ENCODE measurements at regions not wholly inside any gene's neighbourhood (a gene's known extent, or its start where the extent isn't known, plus 50 kb on each side); places are given as distances from the start of the nearest gene placed in this dataset.
"Not testable (repeated sequence)": the region's sequence is repeated elsewhere in the genome, so short reads cannot be mapped to it uniquely, and the experiment has no call there.

DNA sequence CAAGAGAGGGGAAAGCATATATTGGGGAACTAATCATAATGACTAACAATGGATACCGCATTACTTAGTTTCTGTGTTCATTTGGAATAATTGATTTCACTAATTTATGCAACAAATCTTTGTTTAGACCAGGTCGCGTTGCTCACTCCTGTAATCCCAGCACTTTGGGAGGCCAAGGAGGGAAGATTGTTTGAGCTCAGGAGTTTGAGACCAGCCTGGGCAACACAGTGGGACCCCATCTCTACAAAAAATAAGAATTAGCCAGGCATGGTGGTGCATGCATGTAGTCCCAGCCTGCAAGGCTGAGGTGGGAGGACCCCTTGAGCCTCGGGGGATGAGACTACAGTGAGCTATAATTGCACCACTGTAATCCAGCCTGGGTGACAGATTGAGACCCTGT, 585.7 kb upstream of the CBLB start:
- DNase-seq (ENCODE audit: low read depth in 2 of 2), result no peak

DNA sequence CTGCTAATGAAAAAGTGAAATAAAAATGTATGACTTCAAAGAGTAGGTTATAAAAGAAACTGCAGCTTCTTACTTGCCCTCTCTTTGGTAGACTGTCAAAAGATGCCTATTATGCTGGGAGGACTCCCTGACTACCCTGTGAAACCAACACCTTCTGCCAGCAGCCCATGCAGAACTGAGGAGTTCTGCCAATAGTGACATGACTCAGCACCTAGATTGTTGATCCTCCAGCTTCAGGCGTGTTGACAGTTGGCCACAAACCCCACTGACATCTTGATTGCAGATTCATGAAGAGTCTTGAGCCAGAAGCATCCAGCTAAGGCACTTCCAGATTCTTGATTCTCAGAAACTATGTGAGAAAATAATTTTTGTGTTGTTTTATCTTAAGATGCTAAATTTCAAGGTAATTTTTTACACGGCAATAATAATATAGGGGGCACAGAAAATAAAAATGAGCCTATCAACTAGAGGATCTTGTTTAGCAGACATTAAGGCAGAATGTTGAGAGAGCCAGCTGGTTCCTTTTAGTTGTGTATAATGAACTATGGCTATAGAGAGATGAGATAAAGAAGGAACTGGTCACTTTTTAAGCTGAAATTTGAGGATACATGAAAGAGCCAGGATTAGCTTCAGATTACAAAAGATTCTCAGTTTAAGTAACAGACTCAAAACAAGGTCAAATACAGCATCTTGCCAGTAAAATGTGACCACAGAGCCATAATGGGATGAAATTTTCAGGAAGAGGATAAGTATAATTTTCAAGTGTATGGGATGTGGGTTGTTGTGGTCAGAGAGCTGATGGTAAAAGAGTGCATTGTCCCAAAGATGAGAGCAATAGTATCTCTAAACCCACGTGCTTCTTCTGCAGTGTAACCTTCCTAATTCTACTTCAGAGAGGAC, 588.7 kb upstream of the CBLB start:
- peak in 1 of 2 donors; percentile 21 for DNase-seq (ENCODE audit: low read depth in 2 of 2)

DNA sequence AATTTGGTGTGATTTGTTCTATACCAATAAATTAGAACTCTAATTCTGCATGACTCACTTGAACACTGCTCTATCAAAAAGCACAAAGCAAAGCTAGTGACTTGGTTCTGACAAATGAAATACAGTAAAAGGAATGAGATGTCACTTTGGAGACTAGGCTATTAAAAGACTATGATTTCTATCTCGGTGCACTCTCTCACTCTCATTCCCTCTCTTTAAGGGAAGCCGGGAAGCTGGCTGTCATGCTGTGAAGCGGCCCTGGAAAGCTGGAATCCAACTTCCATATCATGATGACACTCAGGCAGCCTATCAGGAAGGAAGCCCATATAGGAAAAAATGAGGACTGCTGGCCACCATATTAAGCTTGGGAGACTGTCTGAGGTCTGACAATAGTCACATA, 590.1 kb upstream of the CBLB start:
- no peak for DNase-seq (ENCODE audit: low read depth in 2 of 2)

DNA sequence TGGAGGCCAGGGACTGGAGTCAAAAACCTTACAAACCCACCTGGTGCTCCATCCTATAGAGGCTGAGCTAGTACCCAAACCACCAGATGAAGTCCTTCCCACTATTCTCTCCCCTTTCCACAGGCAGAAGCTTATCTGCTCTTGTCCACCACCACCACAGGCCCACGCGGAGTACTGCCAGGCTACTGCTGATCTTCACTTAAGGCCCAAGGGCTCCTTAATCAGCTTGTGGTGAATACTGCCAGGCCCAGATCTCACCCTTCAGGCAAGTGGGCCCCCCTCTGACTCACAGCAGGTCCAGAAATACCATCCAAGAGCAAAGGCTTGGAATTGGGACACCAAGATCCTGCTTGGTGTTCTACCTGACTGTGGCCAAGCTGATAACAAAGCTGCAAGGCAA, 598.1 kb upstream of the CBLB start:
- DNase-seq (ENCODE audit: low read depth in 2 of 2), result no peak

DNA sequence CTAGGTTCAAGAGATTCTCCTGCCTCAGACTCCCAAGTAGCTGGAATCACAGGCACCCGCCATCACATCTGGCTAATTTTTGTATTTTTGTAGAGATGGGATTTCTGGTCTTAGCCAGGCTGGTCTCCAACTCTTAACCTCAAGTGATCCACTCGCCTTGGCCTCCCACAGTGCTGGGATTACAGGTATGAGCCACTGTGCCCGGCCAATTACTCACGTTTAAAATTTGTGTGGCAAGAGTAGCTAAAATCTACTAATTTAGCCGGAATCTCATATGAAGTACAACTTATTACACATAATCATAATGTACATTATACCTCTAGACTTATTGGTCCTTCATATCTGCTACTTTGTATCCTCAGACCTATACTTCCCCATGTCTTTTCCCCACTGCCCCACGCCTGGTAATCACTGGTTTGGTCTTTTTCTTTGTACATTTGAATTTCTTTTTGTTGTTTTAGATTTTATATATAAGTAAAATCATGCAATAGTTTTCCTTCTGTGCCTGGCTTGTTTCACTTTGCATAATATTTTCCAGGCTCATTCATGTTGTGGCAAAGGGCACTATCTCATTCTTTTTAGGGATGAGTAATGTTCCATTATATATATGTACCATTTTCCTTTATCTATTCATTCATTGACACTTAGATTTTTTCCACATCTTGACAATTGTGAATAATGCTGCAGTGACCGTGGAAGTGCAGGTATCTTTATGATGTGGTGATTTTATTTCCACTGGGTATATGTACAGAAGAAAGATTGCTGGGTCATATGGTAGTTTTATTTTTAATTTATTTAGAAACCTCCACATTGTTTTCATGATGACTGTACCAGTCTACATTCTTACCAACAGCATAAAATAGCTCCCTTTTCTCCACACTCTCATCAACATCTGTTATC, 605.0 kb upstream of the CBLB start:
- peak in 1 of 2 donors; percentile 40 for DNase-seq (ENCODE audit: low read depth in 2 of 2)

DNA sequence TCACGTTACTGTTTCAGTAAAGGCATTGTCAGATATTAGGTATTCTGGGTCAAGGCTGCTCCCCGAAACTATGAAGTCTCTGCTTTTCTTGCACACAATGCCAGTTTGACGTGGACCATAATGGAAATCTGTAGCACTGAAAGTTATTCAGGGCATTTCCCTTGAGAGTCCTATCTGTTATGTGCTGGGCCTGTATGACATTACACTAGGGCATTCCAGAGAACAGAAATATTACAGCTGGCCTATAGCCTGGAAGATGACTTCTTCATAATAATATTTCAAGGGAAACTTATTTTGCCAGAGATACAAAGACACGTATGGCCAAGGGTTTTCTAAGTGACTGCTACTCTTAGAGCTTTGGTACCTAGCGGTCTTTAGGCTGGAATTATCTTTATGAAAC, 613.6 kb upstream of the CBLB start:
- DNase-seq (ENCODE audit: low read depth in 2 of 2), result no peak

DNA sequence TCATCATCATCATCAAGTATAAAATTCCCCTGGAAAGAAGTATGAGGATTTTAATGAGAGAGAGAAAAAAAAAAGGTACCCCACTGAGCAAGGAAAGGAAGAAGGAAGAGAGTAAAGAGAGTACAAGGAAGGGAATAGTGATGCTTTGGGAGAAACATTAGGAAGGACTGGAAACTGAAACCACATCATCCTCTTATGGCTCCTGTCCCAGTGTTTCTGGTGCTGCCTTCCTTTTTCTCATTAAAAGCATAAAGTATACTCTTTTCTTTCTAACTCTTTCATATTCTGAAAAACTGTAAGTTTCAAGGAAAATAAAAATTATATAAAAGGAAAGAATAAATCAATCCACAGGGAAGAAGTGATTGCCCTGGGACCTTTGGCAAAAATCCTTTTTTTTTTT, 616.4 kb upstream of the CBLB start:
- DNase-seq (ENCODE audit: low read depth in 2 of 2), result no peak

DNA sequence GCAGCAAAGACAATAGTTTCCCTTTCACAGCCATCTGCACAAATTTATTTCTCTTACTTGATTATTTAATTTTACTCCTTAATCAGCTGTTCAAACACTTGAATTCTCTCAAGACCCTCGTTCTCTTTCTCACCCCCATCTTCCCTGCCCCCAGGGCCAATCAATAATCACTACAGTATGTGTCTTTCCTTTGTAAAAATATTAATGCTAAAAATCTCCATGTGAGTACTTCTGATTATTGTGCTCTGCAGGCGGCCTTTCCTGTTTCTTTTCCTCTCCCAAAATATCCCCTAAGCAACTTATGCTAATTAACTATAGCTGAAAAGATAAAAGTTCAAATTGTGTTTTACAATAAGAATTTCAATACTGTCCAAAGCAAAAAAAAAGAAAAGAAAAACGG, 617.0 kb upstream of the CBLB start:
- no peak for DNase-seq (ENCODE audit: low read depth in 2 of 2)

DNA sequence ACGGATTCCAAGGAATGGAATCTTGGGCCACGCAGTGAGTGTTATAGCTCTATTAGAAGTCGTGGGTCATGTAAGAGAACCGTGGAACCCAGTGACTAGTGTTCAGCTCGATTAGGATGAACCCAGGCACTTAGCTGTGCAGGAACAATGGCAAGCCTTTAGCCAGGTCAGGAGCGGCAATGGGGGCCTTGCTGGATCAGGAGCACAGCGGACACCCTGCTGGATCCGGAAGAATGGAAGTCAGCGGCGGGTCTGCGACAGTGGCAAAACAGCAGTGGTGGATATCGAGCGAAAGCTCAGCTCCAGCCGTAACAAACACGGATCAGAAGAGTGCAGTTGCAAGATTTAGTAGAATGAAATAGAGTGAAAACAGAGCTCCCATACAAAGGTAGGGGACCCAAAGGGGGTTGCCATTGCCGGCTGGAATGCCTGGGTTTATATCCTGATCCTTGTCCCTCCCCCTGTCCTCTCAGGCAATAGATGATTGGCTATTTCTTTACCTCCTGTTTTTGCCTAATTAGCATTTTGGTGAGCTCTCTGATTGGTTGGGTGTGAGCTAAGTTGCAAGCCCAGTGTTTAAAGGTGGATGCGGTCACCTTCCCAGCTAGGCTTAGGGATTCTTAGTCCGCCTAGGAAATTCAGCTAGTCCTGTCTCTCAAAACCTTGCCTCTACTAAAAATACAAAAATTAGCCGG, 618.3 kb upstream of the CBLB start:
- not testable (repeated sequence) for DNase-seq (ENCODE audit: low read depth in 2 of 2)

DNA sequence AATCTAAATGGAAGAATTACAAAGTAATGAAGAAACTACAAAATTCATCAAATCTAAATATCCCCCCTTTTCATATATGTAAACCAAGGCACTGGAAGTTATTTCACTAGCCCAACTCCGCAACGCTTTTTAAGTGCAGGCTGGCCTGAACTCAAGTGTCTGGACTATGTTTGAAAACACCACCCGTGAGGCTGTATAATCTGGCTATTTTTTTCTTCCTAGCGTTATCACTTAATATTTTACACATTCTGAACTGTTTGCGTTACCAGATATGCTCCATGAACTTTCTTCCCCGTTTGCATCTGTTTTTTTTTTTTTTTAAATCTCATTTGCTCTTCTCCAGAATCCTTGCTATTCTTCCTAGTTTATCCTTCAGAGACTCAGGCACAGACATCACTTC, 619.5 kb upstream of the CBLB start:
- DNase-seq (ENCODE audit: low read depth in 2 of 2), result no peak

DNA sequence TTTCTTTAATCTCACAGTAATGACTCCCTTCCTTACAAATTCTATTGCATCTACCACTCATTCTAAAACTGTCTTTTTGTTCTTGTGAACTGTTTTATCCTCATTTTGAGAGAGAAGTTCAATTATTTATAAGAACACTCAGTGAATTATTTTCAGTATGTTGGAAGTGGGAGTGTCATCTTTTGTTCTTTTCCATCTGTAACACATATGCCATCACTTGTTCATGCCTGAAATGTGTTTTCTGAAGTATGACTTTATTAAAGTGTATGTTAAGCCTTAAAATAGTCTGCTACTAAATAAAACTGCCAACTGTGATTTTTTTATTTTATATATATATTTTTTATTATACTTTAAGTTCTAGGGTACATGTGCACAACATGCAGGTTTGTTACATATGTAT, 623.0 kb upstream of the CBLB start:
- no peak for DNase-seq (ENCODE audit: low read depth in 2 of 2)

DNA sequence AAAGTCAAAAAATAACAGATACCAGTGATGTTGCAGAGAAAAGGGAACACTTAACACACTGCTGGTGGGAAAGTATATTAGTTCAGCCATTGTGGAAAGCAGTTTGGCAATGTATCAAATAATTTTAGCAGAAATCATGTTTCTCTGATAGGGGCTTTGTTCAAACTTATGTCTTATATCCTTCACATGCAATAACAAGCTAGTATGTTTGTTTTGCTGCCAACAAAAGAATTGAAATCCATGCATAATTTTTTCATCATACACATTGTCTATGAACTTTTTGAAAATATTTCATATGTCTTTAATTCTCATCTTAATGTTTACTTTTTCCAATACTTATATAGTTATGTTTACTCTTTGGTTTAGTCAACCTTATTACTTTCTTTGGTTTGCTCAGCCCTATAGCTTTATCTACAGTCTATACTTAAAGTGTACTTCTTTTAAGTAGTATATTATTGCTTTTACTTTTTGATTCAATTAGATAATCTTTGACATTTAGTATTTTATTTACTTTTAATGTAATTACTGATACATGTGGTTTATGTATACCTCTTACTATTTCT, 639.6 kb upstream of the CBLB start:
- DNase-seq (ENCODE audit: low read depth in 2 of 2), result no peak

DNA sequence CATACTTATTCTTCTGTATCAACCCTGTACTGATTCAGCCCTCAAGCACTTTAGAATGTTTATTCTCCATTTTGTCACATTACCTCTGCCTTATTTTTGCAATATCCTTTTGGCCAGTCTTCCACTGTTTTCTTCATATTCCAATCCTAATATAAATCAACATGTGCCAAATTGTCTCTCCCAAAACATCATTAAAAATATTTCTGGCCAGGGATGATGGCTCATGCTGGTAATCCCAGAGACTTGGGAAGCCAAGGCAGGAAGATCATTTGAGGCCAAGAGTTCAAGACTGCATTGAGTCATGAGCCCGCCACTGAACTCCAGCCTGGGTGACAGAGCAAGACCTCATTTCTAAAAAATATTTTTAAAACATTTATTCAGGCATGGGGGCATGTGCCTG, 641.4 kb upstream of the CBLB start:
- no peak for DNase-seq (ENCODE audit: low read depth in 2 of 2)

DNA sequence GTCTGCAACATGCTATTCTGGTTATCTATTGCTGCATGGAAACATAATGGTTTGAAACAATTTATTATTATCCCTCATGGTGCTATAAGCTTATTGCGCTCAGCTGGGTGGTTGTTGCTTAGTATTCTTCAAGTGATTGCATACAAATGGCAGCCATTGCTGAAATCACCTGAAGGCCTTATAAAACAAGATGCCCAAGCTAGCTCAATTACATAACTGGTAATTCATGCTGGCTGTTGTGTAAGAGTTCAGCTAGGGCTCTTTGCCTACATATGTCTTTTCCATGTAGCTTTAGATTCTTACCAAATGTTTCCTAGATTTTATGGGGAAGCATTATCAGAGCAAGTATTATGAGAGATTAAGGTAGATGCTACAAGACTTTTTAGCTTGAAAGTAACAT, 644.0 kb upstream of the CBLB start:
- no peak for DNase-seq (ENCODE audit: low read depth in 2 of 2)

DNA sequence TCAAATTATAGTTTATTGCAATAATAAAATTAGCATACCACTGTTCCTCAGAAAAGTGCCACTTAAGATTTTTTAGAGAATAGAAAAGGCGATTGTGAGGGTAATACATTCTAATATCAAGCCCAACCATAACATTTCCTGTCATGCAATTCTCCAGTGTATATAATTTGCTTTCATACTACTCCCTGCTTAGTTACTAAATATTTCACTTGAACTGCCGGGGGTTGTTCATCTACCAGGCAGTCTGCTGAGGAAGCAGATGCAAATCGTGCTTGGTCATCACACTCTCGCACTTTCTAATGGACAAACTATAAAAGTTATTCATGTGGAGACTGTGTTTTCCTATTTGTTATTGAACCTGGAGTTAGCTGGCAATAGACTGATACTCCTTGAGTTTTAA, 645.6 kb upstream of the CBLB start:
- no peak for DNase-seq (ENCODE audit: low read depth in 2 of 2)

DNA sequence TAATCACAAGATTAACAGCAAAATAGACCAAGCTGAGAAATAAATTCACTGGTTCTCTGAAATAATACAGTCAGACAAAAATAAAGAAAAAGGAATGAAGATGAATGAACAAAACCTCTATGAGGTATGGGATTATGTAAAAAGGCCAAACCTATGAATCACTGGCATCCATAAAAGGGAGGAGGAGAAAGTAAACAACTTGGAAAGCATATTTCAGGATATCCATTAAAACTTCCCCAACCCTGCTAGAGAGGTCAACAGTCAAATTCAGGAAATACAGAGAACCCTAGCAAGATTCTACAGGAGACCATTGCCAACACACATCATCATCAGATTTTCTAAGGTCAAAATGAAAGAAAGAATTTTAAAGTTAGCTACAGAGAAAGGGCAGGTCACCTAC, 649.7 kb upstream of the CBLB start:
- DNase-seq (ENCODE audit: low read depth in 2 of 2), result no peak

DNA sequence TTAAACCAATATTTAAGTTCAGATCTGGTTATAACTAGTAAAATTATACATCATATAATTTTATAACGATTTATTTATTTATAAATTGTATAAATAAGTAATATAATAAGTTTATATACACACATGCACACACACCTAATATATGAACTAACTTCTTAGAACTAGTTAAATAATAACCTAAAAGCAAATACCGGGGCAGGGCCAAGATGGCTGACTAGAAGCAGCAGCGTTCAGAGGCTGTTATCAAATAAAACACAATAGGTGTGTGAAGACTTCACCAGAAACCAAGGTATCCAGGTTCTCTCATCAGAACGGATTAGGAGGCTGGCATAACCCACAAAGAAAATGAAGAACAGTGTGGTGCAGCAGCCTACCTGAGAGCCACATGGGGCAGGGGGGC, 653.6 kb upstream of the CBLB start:
- DNase-seq (ENCODE audit: low read depth in 2 of 2), result no peak

DNA sequence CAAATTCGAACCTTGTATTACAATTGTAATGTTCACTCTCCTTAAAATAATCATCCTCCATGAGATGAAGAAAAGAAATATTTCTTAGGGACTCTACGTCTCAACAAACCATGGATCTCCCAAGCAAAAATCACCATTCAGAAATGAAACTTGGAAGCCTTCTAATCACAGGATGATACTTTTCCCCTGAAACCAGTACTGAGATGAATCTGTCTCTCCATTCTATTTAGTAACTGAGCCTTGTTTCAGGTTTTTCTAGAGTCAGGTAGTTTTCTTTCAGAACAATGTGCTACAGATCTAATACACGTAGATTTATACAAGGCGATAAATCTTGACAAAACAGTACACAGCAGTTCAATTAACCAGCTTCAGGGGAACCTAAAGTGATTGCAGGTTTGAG, 660.1 kb upstream of the CBLB start:
- no peak for DNase-seq (ENCODE audit: low read depth in 2 of 2)

DNA sequence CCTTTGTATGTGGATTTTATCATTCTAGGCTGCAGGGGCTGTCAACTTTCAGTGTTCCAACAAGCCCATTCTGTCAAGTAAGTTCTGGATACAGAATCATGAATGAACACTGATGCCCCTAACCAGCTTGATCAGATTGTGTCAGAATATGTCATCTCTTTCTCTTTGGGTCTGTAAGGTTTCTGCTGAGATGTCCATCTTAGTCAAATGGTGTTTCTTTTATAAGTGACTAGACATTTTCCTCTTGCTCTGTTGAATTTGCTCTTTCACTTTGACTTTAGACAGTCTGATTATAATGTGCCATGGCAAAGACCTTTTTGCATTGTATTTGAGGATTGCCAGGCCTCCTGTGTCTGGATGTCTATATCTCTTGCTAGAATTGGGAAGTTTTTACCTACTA, 660.9 kb upstream of the CBLB start:
- no peak for DNase-seq (ENCODE audit: low read depth in 2 of 2)

DNA sequence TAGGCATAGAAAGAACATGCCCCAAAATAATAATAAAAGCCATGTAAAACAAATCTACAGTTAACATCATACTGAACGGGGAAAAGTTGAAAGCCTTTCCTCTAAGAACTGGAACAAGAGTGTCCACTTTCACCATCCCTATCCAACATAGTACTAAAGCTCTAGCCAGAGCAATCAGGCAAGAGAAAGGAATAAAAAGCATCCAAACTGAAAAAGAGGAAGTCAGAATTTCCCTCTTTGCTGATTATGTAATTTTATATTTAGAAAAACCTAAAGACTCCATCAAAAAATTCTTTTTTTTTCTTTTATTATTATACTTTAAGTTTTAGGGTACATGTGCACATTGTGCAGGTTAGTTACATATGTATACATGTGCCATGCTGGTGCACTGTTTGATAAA, 661.6 kb upstream of the CBLB start:
- no peak for DNase-seq (ENCODE audit: low read depth in 2 of 2)

DNA sequence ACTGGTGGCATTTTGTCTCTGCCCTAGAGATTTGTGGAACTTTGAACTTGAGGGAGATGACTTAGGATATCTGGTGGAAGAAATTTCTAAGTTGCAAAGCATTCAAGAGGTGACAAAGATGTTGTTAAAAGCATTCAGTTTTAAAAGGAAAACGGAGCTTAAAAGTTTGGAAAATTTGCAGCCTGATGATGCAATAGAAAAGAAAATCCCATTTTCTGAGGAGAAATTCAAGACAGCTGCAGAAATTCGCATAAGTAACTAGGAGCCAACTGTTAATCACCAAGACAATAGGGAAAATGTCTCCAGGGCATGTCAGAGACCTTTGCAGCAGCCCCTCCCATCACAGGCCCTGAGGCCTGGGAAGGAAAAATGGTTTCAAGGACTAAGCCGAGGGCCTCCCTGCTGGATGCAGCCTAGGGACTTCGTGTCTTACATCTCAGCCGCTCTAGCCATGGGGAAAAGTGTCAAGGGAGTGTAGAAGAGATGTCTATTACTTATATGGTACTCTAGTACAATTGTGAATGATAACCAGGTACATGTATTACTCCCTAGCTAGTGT, 663.0 kb upstream of the CBLB start:
- DNase-seq (ENCODE audit: low read depth in 2 of 2), result not testable (repeated sequence)
